HUES64 (cell line): ENCODE measurements at regions not wholly inside any gene's neighbourhood (a gene's known extent, or its start where the extent isn't known, plus 50 kb on each side); places are given as distances from the start of the nearest gene placed in this dataset.
"Not testable (repeated sequence)": the region's sequence is repeated elsewhere in the genome, so short reads cannot be mapped to it uniquely, and the experiment has no call there.

Experiments
- H3K27ac ChIP-seq: 2 replicates; pipeline ENCODE4 v1.7.0; 2013; ENCODE audit warnings: low read depth, low read length, inconsistent platforms
- H3K27me3 ChIP-seq: 2 replicates; pipeline ENCODE4 v1.6.1; 2013; ENCODE audit warnings: mild to moderate bottlenecking, low read length; ENCODE audit not compliant: insufficient read depth
- H3K36me3 ChIP-seq: 2 replicates; pipeline ENCODE4 v1.6.1; 2013; ENCODE audit warnings: mild to moderate bottlenecking, low read length; ENCODE audit not compliant: insufficient read depth
- H3K4me1 ChIP-seq: 2 replicates; pipeline ENCODE4 v1.6.1; 2013; ENCODE audit warnings: mild to moderate bottlenecking, low read length, moderate library complexity; ENCODE audit not compliant: insufficient read depth
- H3K4me3 ChIP-seq: 2 replicates; pipeline ENCODE4 v1.5.1; 2013; ENCODE audit warnings: mild to moderate bottlenecking, low read length, moderate library complexity
- H3K9ac ChIP-seq: 2 replicates; pipeline ENCODE4 v1.6.1; 2013; ENCODE audit warnings: mild to moderate bottlenecking, low read depth, low read length
- H3K9me3 ChIP-seq: 2 replicates; pipeline ENCODE4 v1.6.1; 2013; ENCODE audit warnings: low read depth, low read length; ENCODE audit not compliant: insufficient read depth
- WGBS: fragments of 150-250, 120-280 bp; methylation state at CpG from one replicate; pipeline ENCODE4 v1.1.7; 2013; ENCODE audit warnings: missing lambda C conversion rate; 5-methylcytosine and 5-hydroxymethylcytosine counted together

- no peak overlapping the region for H3K4me3 ChIP-seq
- no peaks in the 10 kb centered on the region for H3K27me3 ChIP-seq
- no peak overlapping the region for H3K9ac ChIP-seq
- H3K36me3 ChIP-seq: no peaks in the 10 kb centered on the region
- H3K27ac ChIP-seq: no peak overlapping the region
- H3K4me1 ChIP-seq: no peaks in the 10 kb centered on the region
- peaks cover 15% of the 10 kb centered on the region; the same call in 1 of the 2 replicates for H3K9me3 ChIP-seq
These were observed 882.5 kb upstream of the GBE1 start for GRCh38 chr3:82643948-82644347.

GRCh38 chr3:82641701-82642100 lies 880.3 kb upstream of the GBE1 start:
- H3K27me3 ChIP-seq: no peaks in the 10 kb centered on the region
- no CpG with 5 or more reads among the region's 2 CpGs for WGBS
- no peak overlapping the region for H3K4me3 ChIP-seq
- no peak overlapping the region for H3K27ac ChIP-seq
- H3K9ac ChIP-seq: no peak overlapping the region
- H3K9me3 ChIP-seq: peaks cover 15% of the 10 kb centered on the region; the same call in 1 of the 2 replicates
- no peaks in the 10 kb centered on the region for H3K36me3 ChIP-seq
- H3K4me1 ChIP-seq: no peaks in the 10 kb centered on the region

GRCh38 chr3:82640254-82640653 lies 878.8 kb upstream of the GBE1 start:
- WGBS: 93% methylated on average over 3 of the region's 3 CpGs
- Histone ChIP-seq H3K4me3 (no peak overlapping the region), H3K9ac (no peak overlapping the region), H3K9me3 (peaks cover 15% of the 10 kb centered on the region; the same call in 1 of the 2 replicates), H3K27ac (no peak overlapping the region), H3K4me1 (no peaks in the 10 kb centered on the region), H3K27me3 (no peaks in the 10 kb centered on the region), H3K36me3 (no peaks in the 10 kb centered on the region)

GRCh38 chr3:82637574-82637973 lies 876.1 kb upstream of the GBE1 start:
- Histone ChIP-seq H3K9ac (no peak overlapping the region), H3K9me3 (peaks cover 15% of the 10 kb centered on the region; the same call in 1 of the 2 replicates), H3K4me3 (no peak overlapping the region), H3K27ac (no peak overlapping the region), H3K27me3 (no peaks in the 10 kb centered on the region), H3K4me1 (peaks cover 4% of the 10 kb centered on the region; the same call in 1 of the 2 replicates), H3K36me3 (no peaks in the 10 kb centered on the region)
- 96% methylated on average over 4 of the region's 5 CpGs for WGBS

GRCh38 chr3:82636177-82636576 lies 874.7 kb upstream of the GBE1 start:
- Histone ChIP-seq H3K27ac (no peak overlapping the region), H3K4me3 (no peak overlapping the region), H3K4me1 (peaks cover 4% of the 10 kb centered on the region; the same call in 1 of the 2 replicates), H3K9ac (no peak overlapping the region), H3K36me3 (no peaks in the 10 kb centered on the region), H3K27me3 (no peaks in the 10 kb centered on the region), H3K9me3 (peaks cover 8% of the 10 kb centered on the region; the same call in 1 of the 2 replicates)
- WGBS: no CpG with 5 or more reads among the region's 1 CpG

- Histone ChIP-seq H3K9ac (no peak overlapping the region), H3K36me3 (no peaks in the 10 kb centered on the region), H3K4me3 (no peak overlapping the region), H3K27me3 (no peaks in the 10 kb centered on the region), H3K9me3 (no peaks in the 10 kb centered on the region), H3K27ac (no peak overlapping the region), H3K4me1 (peaks cover 4% of the 10 kb centered on the region; the same call in 1 of the 2 replicates)
- 33% methylated on average over 1 of the region's 1 CpG for WGBS
These were observed 871.9 kb upstream of the GBE1 start for GRCh38 chr3:82633319-82633718.

GRCh38 chr3:82629937-82630336 lies 868.5 kb upstream of the GBE1 start:
- H3K9me3 ChIP-seq: no peaks in the 10 kb centered on the region
- WGBS: 100% methylated on average over 2 of the region's 3 CpGs
- no peaks in the 10 kb centered on the region for H3K27me3 ChIP-seq
- H3K36me3 ChIP-seq: no peaks in the 10 kb centered on the region
- no peak overlapping the region for H3K27ac ChIP-seq
- no peak overlapping the region for H3K9ac ChIP-seq
- H3K4me3 ChIP-seq: no peak overlapping the region
- H3K4me1 ChIP-seq: peaks cover 4% of the 10 kb centered on the region; the same call in 1 of the 2 replicates

GRCh38 chr3:82628385-82629014 lies 867.1 kb upstream of the GBE1 start:
- Histone ChIP-seq H3K9me3 (no peaks in the 10 kb centered on the region), H3K9ac (no peak overlapping the region), H3K4me1 (peaks cover under 1% of the 10 kb centered on the region; the same call in 1 of the 2 replicates), H3K27ac (no peak overlapping the region), H3K4me3 (no peak overlapping the region), H3K36me3 (no peaks in the 10 kb centered on the region), H3K27me3 (no peaks in the 10 kb centered on the region)
- WGBS: 80% methylated on average over 3 of the region's 4 CpGs

- no peak overlapping the region for H3K9ac ChIP-seq
- no peak overlapping the region for H3K4me3 ChIP-seq
- no peak overlapping the region for H3K27ac ChIP-seq
- H3K4me1 ChIP-seq: no peaks in the 10 kb centered on the region
- WGBS: 96% methylated on average over 4 of the region's 5 CpGs
- no peaks in the 10 kb centered on the region for H3K36me3 ChIP-seq
- H3K27me3 ChIP-seq: no peaks in the 10 kb centered on the region
- 0 out of 2 replicates have a peak, but pooled peaks cover 2% of the 10 kb centered on the region for H3K9me3 ChIP-seq
These were observed 866.3 kb upstream of the GBE1 start for GRCh38 chr3:82627733-82628132.

GRCh38 chr3:82620744-82621143 lies 859.3 kb upstream of the GBE1 start:
- H3K4me3 ChIP-seq, H3K27ac ChIP-seq, H3K36me3 ChIP-seq, H3K4me1 ChIP-seq, H3K27me3 ChIP-seq, H3K9ac ChIP-seq: not testable (repeated sequence)
- H3K9me3 ChIP-seq: peaks cover 27% of the 10 kb centered on the region
- WGBS: 97% methylated on average over 3 of the region's 3 CpGs

GRCh38 chr3:82618594-82618993 lies 857.1 kb upstream of the GBE1 start:
- Histone ChIP-seq H3K9me3 (peaks cover 27% of the 10 kb centered on the region), H3K36me3 (no peaks in the 10 kb centered on the region), H3K4me3 (no peak overlapping the region), H3K27ac (no peak overlapping the region), H3K27me3 (no peaks in the 10 kb centered on the region), H3K9ac (no peak overlapping the region), H3K4me1 (no peaks in the 10 kb centered on the region)

GRCh38 chr3:82610236-82610635 lies 848.8 kb upstream of the GBE1 start:
- WGBS: 96% methylated on average over 1 of the region's 1 CpG
- no peaks in the 10 kb centered on the region for H3K36me3 ChIP-seq
- H3K9me3 ChIP-seq: no peaks in the 10 kb centered on the region
- no peaks in the 10 kb centered on the region for H3K4me1 ChIP-seq
- H3K4me3 ChIP-seq: no peak overlapping the region
- H3K9ac ChIP-seq: no peak overlapping the region
- no peaks in the 10 kb centered on the region for H3K27me3 ChIP-seq
- H3K27ac ChIP-seq: no peak overlapping the region
